HFF-Myc (cell line): ENCODE measurements at regions not wholly inside any gene's neighbourhood (a gene's known extent, or its start where the extent isn't known, plus 50 kb on each side); places are given as distances from the start of the nearest gene placed in this dataset.

Experiments used
- DNase-seq: peaks from one replicate; pipeline ENCODE4 v3.0.0-alpha.2; 2011; ENCODE audit warnings: low read depth; ENCODE audit errors: extremely low read depth
- H3K4me3 ChIP-seq: replicated peaks from 2 replicates; pipeline ENCODE4 v1.5.1; 2011; ENCODE audit warnings: low read depth, mild to moderate bottlenecking, control low read depth, low read length
- TF ChIP-seq, protein P1 (sequence below): IDR thresholded peaks from 2 replicates; pipeline ENCODE4 v1.5.1; 2012; ENCODE audit warnings: mild to moderate bottlenecking, low read depth, low read length, control low read depth; ENCODE audit errors: missing control alignments

GRCh38 chr3:107452436-107452835, 70.3 kb upstream of the BBX start:
- DNase-seq = no peak
- H3K4me3 ChIP-seq = no peak overlapping the region
- TF ChIP-seq, protein P1, sequence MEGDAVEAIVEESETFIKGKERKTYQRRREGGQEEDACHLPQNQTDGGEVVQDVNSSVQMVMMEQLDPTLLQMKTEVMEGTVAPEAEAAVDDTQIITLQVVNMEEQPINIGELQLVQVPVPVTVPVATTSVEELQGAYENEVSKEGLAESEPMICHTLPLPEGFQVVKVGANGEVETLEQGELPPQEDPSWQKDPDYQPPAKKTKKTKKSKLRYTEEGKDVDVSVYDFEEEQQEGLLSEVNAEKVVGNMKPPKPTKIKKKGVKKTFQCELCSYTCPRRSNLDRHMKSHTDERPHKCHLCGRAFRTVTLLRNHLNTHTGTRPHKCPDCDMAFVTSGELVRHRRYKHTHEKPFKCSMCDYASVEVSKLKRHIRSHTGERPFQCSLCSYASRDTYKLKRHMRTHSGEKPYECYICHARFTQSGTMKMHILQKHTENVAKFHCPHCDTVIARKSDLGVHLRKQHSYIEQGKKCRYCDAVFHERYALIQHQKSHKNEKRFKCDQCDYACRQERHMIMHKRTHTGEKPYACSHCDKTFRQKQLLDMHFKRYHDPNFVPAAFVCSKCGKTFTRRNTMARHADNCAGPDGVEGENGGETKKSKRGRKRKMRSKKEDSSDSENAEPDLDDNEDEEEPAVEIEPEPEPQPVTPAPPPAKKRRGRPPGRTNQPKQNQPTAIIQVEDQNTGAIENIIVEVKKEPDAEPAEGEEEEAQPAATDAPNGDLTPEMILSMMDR = no peak

- H3K4me3 ChIP-seq = no peak overlapping the region
- no peak for DNase-seq
- TF ChIP-seq, protein P1 = no peak
Measured at GRCh38 chr3:107453504-107453903, 69.3 kb upstream of the BBX start.

DNA sequence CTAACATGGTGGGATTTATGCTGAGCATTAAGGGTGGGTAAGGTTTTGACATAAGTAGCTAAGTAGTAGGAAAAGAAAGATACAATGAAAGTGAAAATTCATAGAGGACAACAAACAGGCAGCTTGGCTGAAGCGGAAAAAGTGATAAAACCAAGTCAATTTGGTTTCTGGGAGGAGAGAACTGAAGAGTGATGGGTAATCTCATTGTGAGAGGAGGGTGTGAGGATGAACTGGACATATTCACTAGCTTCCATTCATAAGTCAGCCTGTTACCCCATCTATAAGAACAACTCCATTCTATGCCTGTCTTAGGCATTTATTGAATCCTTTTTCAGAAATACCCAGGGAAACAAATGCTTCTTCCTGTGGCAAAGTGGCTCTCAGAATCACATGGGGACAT, 67.1 kb upstream of the BBX start:
- TF ChIP-seq, protein P1 = no peak
- H3K4me3 ChIP-seq = no peak overlapping the region
- no peak for DNase-seq

DNA sequence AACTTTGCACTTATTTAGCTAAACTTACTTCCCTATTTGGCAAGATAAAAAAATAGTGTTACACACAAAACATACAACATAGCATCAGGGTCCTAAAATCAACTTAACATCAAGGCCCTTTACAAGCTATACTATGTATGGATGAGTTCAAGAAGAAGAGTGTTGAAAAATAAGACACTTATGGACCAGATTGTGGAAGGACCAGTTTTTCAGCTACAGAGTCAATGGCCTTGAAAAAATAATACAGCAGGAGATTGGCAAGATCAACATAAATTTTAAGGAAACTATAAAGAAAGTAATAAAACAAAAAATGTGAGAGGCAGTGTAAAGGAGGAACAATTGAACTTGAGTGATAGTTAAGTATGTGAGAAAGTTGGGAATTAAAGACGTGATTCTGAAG, 66.3 kb upstream of the BBX start:
- no peak overlapping the region for H3K4me3 ChIP-seq
- no peak for DNase-seq
- TF ChIP-seq, protein P1 = no peak

- TF ChIP-seq, protein P1 = no peak
- no peak overlapping the region for H3K4me3 ChIP-seq
- no peak for DNase-seq
Measured at GRCh38 chr3:107458871-107459270, 63.9 kb upstream of the BBX start.

DNA sequence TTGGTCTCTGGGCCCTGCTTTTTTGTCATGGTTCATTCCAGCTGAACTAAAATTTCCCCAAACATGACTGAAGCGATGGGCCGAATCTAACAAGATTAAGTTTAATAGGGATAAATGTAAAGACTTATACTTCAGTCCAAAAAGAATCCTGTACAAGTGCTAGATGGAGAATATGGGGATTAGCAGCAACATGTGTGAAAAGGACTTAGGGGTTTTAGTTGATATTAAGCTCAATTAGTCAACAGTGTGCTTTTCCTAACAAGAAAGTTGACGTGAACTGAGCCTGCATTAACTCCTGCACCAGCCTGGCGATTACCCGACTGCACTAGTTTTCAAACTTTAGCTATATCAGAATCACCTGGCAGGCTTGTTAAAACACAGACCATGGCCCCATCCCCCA, 61.0 kb upstream of the BBX start:
- no peak for DNase-seq
- TF ChIP-seq, protein P1 = no peak
- H3K4me3 ChIP-seq = no peak overlapping the region

DNA sequence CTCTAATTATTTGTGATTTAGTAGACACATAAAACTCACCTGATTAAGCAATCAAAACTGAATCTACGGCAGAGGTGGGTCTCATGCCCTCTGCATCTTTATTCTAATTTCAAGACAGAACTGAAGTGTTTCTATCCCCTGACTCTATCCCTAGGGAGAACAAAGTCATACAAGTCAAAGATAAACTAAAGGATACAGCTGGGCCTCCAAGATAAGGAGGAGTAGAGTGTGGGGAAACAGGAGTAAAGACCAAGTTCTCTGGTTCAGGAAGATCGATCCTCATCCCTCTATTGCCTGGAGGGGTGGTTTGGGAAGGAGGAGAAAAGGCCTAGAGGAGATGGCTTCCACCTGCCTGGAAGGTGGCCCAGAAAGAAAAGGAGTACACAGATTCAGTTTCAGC, 58.7 kb upstream of the BBX start:
- H3K4me3 ChIP-seq = no peak overlapping the region
- TF ChIP-seq, protein P1 = no peak
- DNase-seq = no peak
